ENCODE measurements at regions not wholly inside any gene's neighbourhood (a gene's known extent, or its start where the extent isn't known, plus 50 kb on each side); places are given as distances from the start of the nearest gene placed in this dataset.

- no peak for TF ChIP-seq CTCF (IDR thresholded peaks at IDR 0.05; ENCODE audit: low read depth, low read length, missing control alignments)
- H3K36me3 ChIP-seq (replicated peaks), result no peaks in the 10 kb centered on the region
- in situ Hi-C loops (cut with HindIII; ENCODE audit: low pct_ligation_motif_present, low sequenced_read_pairs), result no loop called here
- no peak overlapping the region for H3K4me3 ChIP-seq (ENCODE audit: low read depth, low read length)
- H3K27ac ChIP-seq, result no peak overlapping the region
- no peak for DNase-seq
- no peaks in the 10 kb centered on the region for H3K27me3 ChIP-seq (replicated peaks)
These were observed 83.4 kb downstream of the MYCN start for GRCh38 chr2:16023506-16024360.

GRCh38 chr2:16022548-16023240 is 82.3 kb downstream of the MYCN start:
- TF ChIP-seq CTCF (IDR thresholded peaks at IDR 0.05; ENCODE audit: low read depth, low read length, missing control alignments), result no peak
- Histone ChIP-seq H3K27me3 (replicated peaks) (no peaks in the 10 kb centered on the region), H3K27ac (no peak overlapping the region), H3K4me3 (ENCODE audit: low read depth, low read length) (no peak overlapping the region), H3K36me3 (replicated peaks) (no peaks in the 10 kb centered on the region)
- in situ Hi-C loops (cut with HindIII; ENCODE audit: low pct_ligation_motif_present, low sequenced_read_pairs), result no loop called here
- no peak for DNase-seq

GRCh38 chr2:16021611-16022363 is 81.4 kb downstream of the MYCN start:
- H3K4me3 ChIP-seq (ENCODE audit: low read depth, low read length), result no peak overlapping the region
- H3K36me3 ChIP-seq (replicated peaks), result no peaks in the 10 kb centered on the region
- no peaks in the 10 kb centered on the region for H3K27me3 ChIP-seq (replicated peaks)
- no peak for DNase-seq
- in situ Hi-C loops (cut with HindIII; ENCODE audit: low pct_ligation_motif_present, low sequenced_read_pairs), result no loop called here
- no peak overlapping the region for H3K27ac ChIP-seq
- no peak for TF ChIP-seq CTCF (IDR thresholded peaks at IDR 0.05; ENCODE audit: low read depth, low read length, missing control alignments)

GRCh38 chr2:16020389-16021008 is 80.1 kb downstream of the MYCN start:
- Histone ChIP-seq H3K27me3 (replicated peaks) (no peaks in the 10 kb centered on the region), H3K36me3 (replicated peaks) (no peaks in the 10 kb centered on the region), H3K4me3 (ENCODE audit: low read depth, low read length) (no peak overlapping the region), H3K27ac (no peak overlapping the region)
- TF ChIP-seq CTCF (IDR thresholded peaks at IDR 0.05; ENCODE audit: low read depth, low read length, missing control alignments), result no peak
- no peak for DNase-seq
- in situ Hi-C loops (cut with HindIII; ENCODE audit: low pct_ligation_motif_present, low sequenced_read_pairs), result no loop called here

GRCh38 chr2:16019617-16020351 is 79.4 kb downstream of the MYCN start:
- TF ChIP-seq CTCF (IDR thresholded peaks at IDR 0.05; ENCODE audit: low read depth, low read length, missing control alignments), result no peak
- in situ Hi-C loops (cut with HindIII; ENCODE audit: low pct_ligation_motif_present, low sequenced_read_pairs), result no loop called here

More at GRCh38 chr2:16019617-16020351, 79.4 kb downstream of the MYCN start:
- H3K4me3 ChIP-seq (ENCODE audit: low read depth, low read length), result no peak overlapping the region
- no peaks in the 10 kb centered on the region for H3K27me3 ChIP-seq (replicated peaks)
- no peaks in the 10 kb centered on the region for H3K36me3 ChIP-seq (replicated peaks)
- H3K27ac ChIP-seq, result no peak overlapping the region
- DNase-seq, result no peak

Data from brain microvascular endothelial cell (primary cell).